HG02840 (cell line): ENCODE measurements at regions not wholly inside any gene's neighbourhood (a gene's known extent, or its start where the extent isn't known, plus 50 kb on each side); places are given as distances from the start of the nearest gene placed in this dataset.

Experiments used
- ATAC-seq: cut with Tn5 transposase; IDR thresholded peaks from one replicate; pipeline ENCODE4 v1.9.1; 2021; ENCODE audit warnings: mild to moderate bottlenecking, moderate library complexity, moderate number of reproducible peaks; ENCODE audit not compliant: unreplicated experiment, low FRiP score

GRCh38 chr22:48366591-48366990 is 1461.1 kb downstream of the BRD1 start:
- ATAC-seq: no peak

GRCh38 chr22:48366056-48366455 is 1461.6 kb downstream of the BRD1 start:
- no peak for ATAC-seq

GRCh38 chr22:48365386-48365785 is 1462.3 kb downstream of the BRD1 start:
- no peak for ATAC-seq

GRCh38 chr22:48362721-48363404 is 1464.8 kb downstream of the BRD1 start:
- no peak for ATAC-seq

- no peak for ATAC-seq
Observed at GRCh38 chr22:48361099-48361639, 1466.5 kb downstream of the BRD1 start.

GRCh38 chr22:48359613-48359965 is 1468.1 kb downstream of the BRD1 start:
- ATAC-seq: no peak

GRCh38 chr22:48358886-48359612 is 1468.6 kb downstream of the BRD1 start:
- ATAC-seq: no peak

- ATAC-seq: no peak
Observed at GRCh38 chr22:48357961-48358360, 1469.7 kb downstream of the BRD1 start.

GRCh38 chr22:48357196-48357595 is 1470.5 kb downstream of the BRD1 start:
- ATAC-seq: no peak

GRCh38 chr22:48356731-48357130 is 1470.9 kb downstream of the BRD1 start:
- ATAC-seq: no peak

GRCh38 chr22:48354096-48354495 is 1473.6 kb downstream of the BRD1 start:
- ATAC-seq: no peak

GRCh38 chr22:48353116-48353947 is 1474.3 kb downstream of the BRD1 start:
- ATAC-seq: no peak

GRCh38 chr22:48352086-48352911 is 1475.4 kb downstream of the BRD1 start:
- no peak for ATAC-seq

GRCh38 chr22:48351376-48352085 is 1476.1 kb downstream of the BRD1 start:
- no peak for ATAC-seq

GRCh38 chr22:48350456-48350855 is 1477.2 kb downstream of the BRD1 start:
- no peak for ATAC-seq

GRCh38 chr22:48348855-48349254 is 1478.8 kb downstream of the BRD1 start:
- ATAC-seq: no peak

GRCh38 chr22:48347311-48347710 is 1480.4 kb downstream of the BRD1 start:
- ATAC-seq: no peak

GRCh38 chr22:48346911-48347310 is 1480.8 kb downstream of the BRD1 start:
- no peak for ATAC-seq

GRCh38 chr22:48346311-48346710 is 1481.4 kb downstream of the BRD1 start:
- no peak for ATAC-seq

- no peak for ATAC-seq
Observed at GRCh38 chr22:48345631-48346030, 1482.0 kb downstream of the BRD1 start.
